Transverse colon (tissue), 3 donors: ENCODE measurements at regions not wholly inside any gene's neighbourhood (a gene's known extent, or its start where the extent isn't known, plus 50 kb on each side); places are given as distances from the start of the nearest gene placed in this dataset.

Experiments
- CTCF ChIP-seq, 5 experiments: fragments of 200-600 bp in 3 of 5; fragments of 450-650 bp in 2 of 5; sonication (generic) in 3 of 5; IDR thresholded peaks; 1 replicate in 2 of 5; 2 replicates in 3 of 5; pipeline ENCODE4 v1.5.1; 2016 to 2017; ENCODE audit warnings: antibody characterized with exemption in 5 of 5, inconsistent platforms in 3 of 5, mild to moderate bottlenecking in 2 of 5, moderate library complexity in 1 of 5
- EP300 ChIP-seq: sonication (generic); formaldehyde crosslinking; IDR thresholded peaks from one replicate; pipeline ENCODE4 v1.6.1; 2017; ENCODE audit warnings: antibody characterized with exemption, low read depth
- POLR2A ChIP-seq: fragments of 450-650 bp; IDR thresholded peaks from one replicate; pipeline ENCODE4 v1.6.1; 2016; ENCODE audit warnings: antibody characterized with exemption, mild to moderate bottlenecking, moderate library complexity

- TF ChIP-seq CTCF (IDR thresholded peaks at IDR 0.05) (no peak), POLR2A (no peak), EP300 (no peak)
Measured at GRCh38 chr10:35758076-35758475, 116.0 kb upstream of the FZD8 start.
